ENCODE measurements at regions not wholly inside any gene's neighbourhood (a gene's known extent, or its start where the extent isn't known, plus 50 kb on each side); places are given as distances from the start of the nearest gene placed in this dataset.

DNA sequence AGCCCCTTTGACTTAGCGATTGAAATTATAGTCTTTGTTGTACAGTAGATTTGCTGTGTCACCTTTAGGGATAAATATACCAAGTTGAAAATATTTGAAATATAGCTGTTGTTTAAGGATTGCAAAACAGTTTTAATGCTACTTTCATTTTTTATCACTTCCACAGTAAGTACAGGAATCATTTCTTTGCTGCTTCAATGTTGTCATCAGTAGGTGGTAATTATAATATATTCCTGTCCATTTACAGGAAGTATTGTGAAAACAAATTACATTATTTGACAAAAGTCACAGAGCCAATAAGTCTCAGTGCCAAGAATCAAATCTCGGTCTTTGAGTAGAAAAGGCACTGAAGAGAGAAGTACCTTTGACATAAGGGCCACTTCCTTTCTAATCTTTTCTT, 342.6 kb upstream of the RGS6 start (continued):
- TF ChIP-seq CREB1 (CRISPR knock-in tag; IDR thresholded peaks at IDR 0.05; ENCODE audit: low read depth): no peak

DNA sequence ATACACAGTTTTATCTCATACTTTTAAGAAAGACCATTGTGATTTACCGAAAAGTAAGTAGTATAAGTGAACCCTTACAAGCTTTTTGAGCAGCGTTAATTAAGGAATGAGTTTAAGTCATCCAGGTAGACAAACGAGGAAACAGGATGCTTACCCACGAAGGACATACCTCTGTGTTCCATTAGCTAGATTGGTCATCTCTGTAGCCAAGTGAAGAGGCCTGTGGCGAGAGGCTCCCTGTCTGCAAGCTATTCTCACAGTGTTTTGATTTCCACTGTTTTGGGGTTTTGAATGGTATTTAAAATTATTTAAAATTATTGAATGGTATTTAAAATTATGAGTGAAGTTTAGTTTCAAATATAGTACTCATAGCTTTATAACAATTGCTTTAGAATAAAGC, 342.1 kb upstream of the RGS6 start:
- Mint-ChIP-seq H3K4me3 (no peak overlapping the region), H3K9me3 (no peaks in the 10 kb centered on the region), H3K27ac (no peak overlapping the region), H3K27me3 (ENCODE audit: insufficient read depth, low read depth, poor library complexity) (peaks cover 3% of the 10 kb centered on the region), H3K36me3 (ENCODE audit: low read depth) (peaks cover 5% of the 10 kb centered on the region; the same call in 2 of the 3 replicates), H3K4me1 (peaks cover 20% of the 10 kb centered on the region)
- Histone ChIP-seq H3K27me3 (ENCODE audit: insufficient read depth) (no peaks in the 10 kb centered on the region), H3K4me2 (no peak overlapping the region), H3K4me3 (no peak overlapping the region), H3K79me2 (replicated peaks; ENCODE audit: insufficient read depth) (0 out of 2 replicates have a peak, but pooled peaks cover 3% of the 10 kb centered on the region), H3K36me3 (ENCODE audit: insufficient read depth) (no peaks in the 10 kb centered on the region), H2AFZ (no peak overlapping the region), H3K27ac (ENCODE audit: low read depth) (no peak overlapping the region), H3K4me1 (ENCODE audit: insufficient read depth) (peaks cover 10% of the 10 kb centered on the region), H3F3A (replicated peaks; ENCODE audit: low read depth) (no peaks in the 10 kb centered on the region), H3K9me2 (ENCODE audit: insufficient read depth) (no peaks in the 10 kb centered on the region), H4K20me1 (replicated peaks; ENCODE audit: insufficient read depth) (no peaks in the 10 kb centered on the region)
- DNase-seq (ENCODE audit: low spot score) (no peak), ATAC-seq (no peak)
- TF ChIP-seq, protein P1, sequence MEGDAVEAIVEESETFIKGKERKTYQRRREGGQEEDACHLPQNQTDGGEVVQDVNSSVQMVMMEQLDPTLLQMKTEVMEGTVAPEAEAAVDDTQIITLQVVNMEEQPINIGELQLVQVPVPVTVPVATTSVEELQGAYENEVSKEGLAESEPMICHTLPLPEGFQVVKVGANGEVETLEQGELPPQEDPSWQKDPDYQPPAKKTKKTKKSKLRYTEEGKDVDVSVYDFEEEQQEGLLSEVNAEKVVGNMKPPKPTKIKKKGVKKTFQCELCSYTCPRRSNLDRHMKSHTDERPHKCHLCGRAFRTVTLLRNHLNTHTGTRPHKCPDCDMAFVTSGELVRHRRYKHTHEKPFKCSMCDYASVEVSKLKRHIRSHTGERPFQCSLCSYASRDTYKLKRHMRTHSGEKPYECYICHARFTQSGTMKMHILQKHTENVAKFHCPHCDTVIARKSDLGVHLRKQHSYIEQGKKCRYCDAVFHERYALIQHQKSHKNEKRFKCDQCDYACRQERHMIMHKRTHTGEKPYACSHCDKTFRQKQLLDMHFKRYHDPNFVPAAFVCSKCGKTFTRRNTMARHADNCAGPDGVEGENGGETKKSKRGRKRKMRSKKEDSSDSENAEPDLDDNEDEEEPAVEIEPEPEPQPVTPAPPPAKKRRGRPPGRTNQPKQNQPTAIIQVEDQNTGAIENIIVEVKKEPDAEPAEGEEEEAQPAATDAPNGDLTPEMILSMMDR (conservative IDR thresholded peaks at IDR 0.05; ENCODE audit: low read depth in 2 of 2): no peak
- TF ChIP-seq ZNF114 (CRISPR knock-in tag; IDR thresholded peaks at IDR 0.05) (no peak), EZH2phosphoT487 (IDR thresholded peaks at IDR 0.05; ENCODE audit: unreplicated experiment) (no peak), ZNF331 (CRISPR knock-in tag; IDR thresholded peaks at IDR 0.05; ENCODE audit: low read depth) (no peak), EZH2 (IDR thresholded peaks at IDR 0.05; ENCODE audit: low read depth, unreplicated experiment) (no peak), STAT1 (IDR thresholded peaks at IDR 0.05; ENCODE audit: unreplicated experiment) (no peak), JUNB (IDR thresholded peaks at IDR 0.05; ENCODE audit: unreplicated experiment) (no peak), POLR2AphosphoS5 (IDR thresholded peaks at IDR 0.05; ENCODE audit: low read depth) (no peak), NANOG (IDR thresholded peaks at IDR 0.05; ENCODE audit: borderline replicate concordance) (no peak), CREB1 (CRISPR knock-in tag; IDR thresholded peaks at IDR 0.05; ENCODE audit: low read depth) (no peak)
- TF ChIP-seq, protein P2, sequence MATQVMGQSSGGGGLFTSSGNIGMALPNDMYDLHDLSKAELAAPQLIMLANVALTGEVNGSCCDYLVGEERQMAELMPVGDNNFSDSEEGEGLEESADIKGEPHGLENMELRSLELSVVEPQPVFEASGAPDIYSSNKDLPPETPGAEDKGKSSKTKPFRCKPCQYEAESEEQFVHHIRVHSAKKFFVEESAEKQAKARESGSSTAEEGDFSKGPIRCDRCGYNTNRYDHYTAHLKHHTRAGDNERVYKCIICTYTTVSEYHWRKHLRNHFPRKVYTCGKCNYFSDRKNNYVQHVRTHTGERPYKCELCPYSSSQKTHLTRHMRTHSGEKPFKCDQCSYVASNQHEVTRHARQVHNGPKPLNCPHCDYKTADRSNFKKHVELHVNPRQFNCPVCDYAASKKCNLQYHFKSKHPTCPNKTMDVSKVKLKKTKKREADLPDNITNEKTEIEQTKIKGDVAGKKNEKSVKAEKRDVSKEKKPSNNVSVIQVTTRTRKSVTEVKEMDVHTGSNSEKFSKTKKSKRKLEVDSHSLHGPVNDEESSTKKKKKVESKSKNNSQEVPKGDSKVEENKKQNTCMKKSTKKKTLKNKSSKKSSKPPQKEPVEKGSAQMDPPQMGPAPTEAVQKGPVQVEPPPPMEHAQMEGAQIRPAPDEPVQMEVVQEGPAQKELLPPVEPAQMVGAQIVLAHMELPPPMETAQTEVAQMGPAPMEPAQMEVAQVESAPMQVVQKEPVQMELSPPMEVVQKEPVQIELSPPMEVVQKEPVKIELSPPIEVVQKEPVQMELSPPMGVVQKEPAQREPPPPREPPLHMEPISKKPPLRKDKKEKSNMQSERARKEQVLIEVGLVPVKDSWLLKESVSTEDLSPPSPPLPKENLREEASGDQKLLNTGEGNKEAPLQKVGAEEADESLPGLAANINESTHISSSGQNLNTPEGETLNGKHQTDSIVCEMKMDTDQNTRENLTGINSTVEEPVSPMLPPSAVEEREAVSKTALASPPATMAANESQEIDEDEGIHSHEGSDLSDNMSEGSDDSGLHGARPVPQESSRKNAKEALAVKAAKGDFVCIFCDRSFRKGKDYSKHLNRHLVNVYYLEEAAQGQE (IDR thresholded peaks at IDR 0.05; ENCODE audit: unreplicated experiment): no peak
- TF ChIP-seq, protein P3, sequence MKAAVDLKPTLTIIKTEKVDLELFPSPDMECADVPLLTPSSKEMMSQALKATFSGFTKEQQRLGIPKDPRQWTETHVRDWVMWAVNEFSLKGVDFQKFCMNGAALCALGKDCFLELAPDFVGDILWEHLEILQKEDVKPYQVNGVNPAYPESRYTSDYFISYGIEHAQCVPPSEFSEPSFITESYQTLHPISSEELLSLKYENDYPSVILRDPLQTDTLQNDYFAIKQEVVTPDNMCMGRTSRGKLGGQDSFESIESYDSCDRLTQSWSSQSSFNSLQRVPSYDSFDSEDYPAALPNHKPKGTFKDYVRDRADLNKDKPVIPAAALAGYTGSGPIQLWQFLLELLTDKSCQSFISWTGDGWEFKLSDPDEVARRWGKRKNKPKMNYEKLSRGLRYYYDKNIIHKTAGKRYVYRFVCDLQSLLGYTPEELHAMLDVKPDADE (IDR thresholded peaks at IDR 0.05): no peak
- TF ChIP-seq, protein P4, sequence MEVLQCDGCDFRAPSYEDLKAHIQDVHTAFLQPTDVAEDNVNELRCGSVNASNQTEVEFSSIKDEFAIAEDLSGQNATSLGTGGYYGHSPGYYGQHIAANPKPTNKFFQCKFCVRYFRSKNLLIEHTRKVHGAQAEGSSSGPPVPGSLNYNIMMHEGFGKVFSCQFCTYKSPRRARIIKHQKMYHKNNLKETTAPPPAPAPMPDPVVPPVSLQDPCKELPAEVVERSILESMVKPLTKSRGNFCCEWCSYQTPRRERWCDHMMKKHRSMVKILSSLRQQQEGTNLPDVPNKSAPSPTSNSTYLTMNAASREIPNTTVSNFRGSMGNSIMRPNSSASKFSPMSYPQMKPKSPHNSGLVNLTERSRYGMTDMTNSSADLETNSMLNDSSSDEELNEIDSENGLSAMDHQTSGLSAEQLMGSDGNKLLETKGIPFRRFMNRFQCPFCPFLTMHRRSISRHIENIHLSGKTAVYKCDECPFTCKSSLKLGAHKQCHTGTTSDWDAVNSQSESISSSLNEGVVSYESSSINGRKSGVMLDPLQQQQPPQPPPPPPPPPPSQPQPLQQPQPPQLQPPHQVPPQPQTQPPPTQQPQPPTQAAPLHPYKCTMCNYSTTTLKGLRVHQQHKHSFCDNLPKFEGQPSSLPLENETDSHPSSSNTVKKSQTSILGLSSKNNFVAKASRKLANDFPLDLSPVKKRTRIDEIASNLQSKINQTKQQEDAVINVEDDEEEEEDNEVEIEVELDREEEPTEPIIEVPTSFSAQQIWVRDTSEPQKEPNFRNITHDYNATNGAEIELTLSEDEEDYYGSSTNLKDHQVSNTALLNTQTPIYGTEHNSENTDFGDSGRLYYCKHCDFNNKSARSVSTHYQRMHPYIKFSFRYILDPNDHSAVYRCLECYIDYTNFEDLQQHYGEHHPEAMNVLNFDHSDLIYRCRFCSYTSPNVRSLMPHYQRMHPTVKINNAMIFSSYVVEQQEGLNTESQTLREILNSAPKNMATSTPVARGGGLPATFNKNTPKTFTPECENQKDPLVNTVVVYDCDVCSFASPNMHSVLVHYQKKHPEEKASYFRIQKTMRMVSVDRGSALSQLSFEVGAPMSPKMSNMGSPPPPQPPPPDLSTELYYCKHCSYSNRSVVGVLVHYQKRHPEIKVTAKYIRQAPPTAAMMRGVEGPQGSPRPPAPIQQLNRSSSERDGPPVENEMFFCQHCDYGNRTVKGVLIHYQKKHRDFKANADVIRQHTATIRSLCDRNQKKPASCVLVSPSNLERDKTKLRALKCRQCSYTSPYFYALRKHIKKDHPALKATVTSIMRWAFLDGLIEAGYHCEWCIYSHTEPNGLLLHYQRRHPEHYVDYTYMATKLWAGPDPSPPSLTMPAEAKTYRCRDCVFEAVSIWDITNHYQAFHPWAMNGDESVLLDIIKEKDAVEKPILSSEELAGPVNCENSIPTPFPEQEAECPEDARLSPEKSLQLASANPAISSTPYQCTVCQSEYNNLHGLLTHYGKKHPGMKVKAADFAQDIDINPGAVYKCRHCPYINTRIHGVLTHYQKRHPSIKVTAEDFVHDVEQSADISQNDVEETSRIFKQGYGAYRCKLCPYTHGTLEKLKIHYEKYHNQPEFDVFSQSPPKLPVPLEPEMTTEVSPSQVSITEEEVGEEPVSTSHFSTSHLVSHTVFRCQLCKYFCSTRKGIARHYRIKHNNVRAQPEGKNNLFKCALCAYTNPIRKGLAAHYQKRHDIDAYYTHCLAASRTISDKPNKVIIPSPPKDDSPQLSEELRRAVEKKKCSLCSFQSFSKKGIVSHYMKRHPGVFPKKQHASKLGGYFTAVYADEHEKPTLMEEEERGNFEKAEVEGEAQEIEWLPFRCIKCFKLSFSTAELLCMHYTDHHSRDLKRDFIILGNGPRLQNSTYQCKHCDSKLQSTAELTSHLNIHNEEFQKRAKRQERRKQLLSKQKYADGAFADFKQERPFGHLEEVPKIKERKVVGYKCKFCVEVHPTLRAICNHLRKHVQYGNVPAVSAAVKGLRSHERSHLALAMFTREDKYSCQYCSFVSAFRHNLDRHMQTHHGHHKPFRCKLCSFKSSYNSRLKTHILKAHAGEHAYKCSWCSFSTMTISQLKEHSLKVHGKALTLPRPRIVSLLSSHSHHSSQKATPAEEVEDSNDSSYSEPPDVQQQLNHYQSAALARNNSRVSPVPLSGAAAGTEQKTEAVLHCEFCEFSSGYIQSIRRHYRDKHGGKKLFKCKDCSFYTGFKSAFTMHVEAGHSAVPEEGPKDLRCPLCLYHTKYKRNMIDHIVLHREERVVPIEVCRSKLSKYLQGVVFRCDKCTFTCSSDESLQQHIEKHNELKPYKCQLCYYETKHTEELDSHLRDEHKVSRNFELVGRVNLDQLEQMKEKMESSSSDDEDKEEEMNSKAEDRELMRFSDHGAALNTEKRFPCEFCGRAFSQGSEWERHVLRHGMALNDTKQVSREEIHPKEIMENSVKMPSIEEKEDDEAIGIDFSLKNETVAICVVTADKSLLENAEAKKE (CRISPR knock-in tag; IDR thresholded peaks at IDR 0.05): no peak

All from GM23338 (cell line).